Upper lobe of left lung (tissue), 4 donors: ENCODE measurements at regions not wholly inside any gene's neighbourhood (a gene's known extent, or its start where the extent isn't known, plus 50 kb on each side); places are given as distances from the start of the nearest gene placed in this dataset.

Experiments
- CTCF ChIP-seq, 6 experiments: fragments of 450-650 bp in 4 of 6; fragments of 200-600 bp in 2 of 6; sonication (generic) in 2 of 6; IDR thresholded peaks; one replicate each; pipeline ENCODE4 v1.5.1; 2016 to 2019; ENCODE audit warnings: antibody characterized with exemption in 6 of 6
- EP300 ChIP-seq, 4 donors: sonication (generic); formaldehyde crosslinking; IDR thresholded peaks; one replicate each; pipeline ENCODE4 v1.5.1; 2017; ENCODE audit warnings: antibody characterized with exemption in 4 of 4, control low read depth in 2 of 4
- POLR2A ChIP-seq, 4 donors: fragments of 450-650 bp; IDR thresholded peaks; one replicate each; pipeline ENCODE4 v1.5.1; 2016 to 2017; ENCODE audit warnings: antibody characterized with exemption in 4 of 4, mild to moderate bottlenecking in 2 of 4

DNA sequence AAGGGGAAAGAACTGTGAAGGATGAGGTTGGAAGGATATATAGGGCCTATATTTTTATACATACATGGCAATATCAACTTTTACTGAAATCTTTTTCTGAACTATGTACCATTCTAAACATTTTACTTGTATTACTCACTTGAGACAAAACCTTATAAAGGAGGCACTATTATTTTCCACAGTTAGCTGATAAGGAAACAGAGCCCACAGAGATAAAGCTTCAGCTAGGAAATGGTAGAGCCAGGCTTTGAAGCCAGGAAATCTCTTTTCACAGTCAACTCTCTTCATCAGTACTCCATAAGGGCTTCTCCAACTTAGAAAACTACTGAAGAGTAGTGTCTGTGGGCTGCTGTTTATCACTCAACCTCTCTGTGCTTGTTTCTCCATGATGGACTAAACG is 613.7 kb downstream of the PRELID2 start:
- no peak for TF ChIP-seq CTCF (IDR thresholded peaks at IDR 0.05)
- TF ChIP-seq POLR2A (IDR thresholded peaks at IDR 0.05): no peak
- TF ChIP-seq EP300 (IDR thresholded peaks at IDR 0.05): no peak
